Common myeloid progenitor, CD34-positive (primary cell): ENCODE measurements at regions not wholly inside any gene's neighbourhood (a gene's known extent, or its start where the extent isn't known, plus 50 kb on each side); places are given as distances from the start of the nearest gene placed in this dataset.

Source experiments
- CTCF ChIA-PET: fragments of 350-600 bp; sonication (Branson Sonifier 250); formaldehyde crosslinking; loops from one replicate; lab custom pipeline; 2021; ENCODE audit warnings: antibody characterized with exemption; lab: Charles Lee
- POLR2A ChIA-PET: fragments of 350-600 bp; sonication (Branson Sonifier 250); formaldehyde crosslinking; loops from one replicate; lab custom pipeline; 2021; ENCODE audit warnings: antibody characterized with exemption; lab: Charles Lee
- DNase-seq, 3 donors: peaks; one replicate each; pipeline versions ENCODE4 v3.0.0 to v3.0.0-alpha.2; 2013
- H3K27ac ChIP-seq, 2 experiments: 1 replicate in 1 of 2; 2 replicates in 1 of 2; pipeline ENCODE4 v1.7.0; 2013; ENCODE audit warnings: inconsistent platforms in 2 of 2, low read length in 2 of 2, mild to moderate bottlenecking in 2 of 2, low read depth in 1 of 2, moderate library complexity in 1 of 2; ENCODE audit not compliant: severe bottlenecking in 2 of 2, insufficient read depth in 1 of 2, poor library complexity in 1 of 2
- H3K27me3 ChIP-seq, 5 experiments: replicated peaks in 2 of 5; 1 replicate in 3 of 5; 2 replicates in 2 of 5; pipeline versions ENCODE4 v1.6.1 to v1.7.0; 2013; ENCODE audit warnings: low read length in 4 of 5, mild to moderate bottlenecking in 2 of 5, moderate library complexity in 2 of 5, inconsistent platforms in 1 of 5; ENCODE audit not compliant: insufficient read depth in 5 of 5, control insufficient read depth in 4 of 5
- H3K36me3 ChIP-seq, 4 experiments: 1 replicate in 2 of 4; 2 replicates in 2 of 4; pipeline versions ENCODE4 v1.6.1 to v1.7.0; 2013; ENCODE audit warnings: low read length in 3 of 4, control low read depth in 1 of 4, mild to moderate bottlenecking in 1 of 4; ENCODE audit not compliant: control insufficient read depth in 4 of 4, insufficient read depth in 4 of 4
- H3K4me1 ChIP-seq, 4 experiments: 1 replicate in 3 of 4; 2 replicates in 1 of 4; pipeline versions ENCODE4 v1.6.1 to v1.7.1; 2013; ENCODE audit warnings: low read length in 3 of 4, mild to moderate bottlenecking in 3 of 4, control low read depth in 1 of 4, inconsistent platforms in 1 of 4, moderate library complexity in 1 of 4; ENCODE audit not compliant: control insufficient read depth in 4 of 4, insufficient read depth in 4 of 4; ENCODE audit errors: control extremely low read depth in 1 of 4
- H3K4me3 ChIP-seq, 7 experiments: 1 replicate in 4 of 7; 2 replicates in 3 of 7; pipeline versions ENCODE4 v1.5.1 to v1.7.0; 2013; ENCODE audit warnings: mild to moderate bottlenecking in 7 of 7, low read length in 6 of 7, moderate library complexity in 6 of 7, inconsistent platforms in 2 of 7, low read depth in 2 of 7, control low read depth in 1 of 7; ENCODE audit not compliant: insufficient read depth in 4 of 7, control insufficient read depth in 1 of 7; ENCODE audit errors: extremely low read depth in 1 of 7
- H3K9me3 ChIP-seq, 5 experiments: 1 replicate in 4 of 5; 2 replicates in 1 of 5; pipeline versions ENCODE4 v1.6.1 to v1.7.1; 2013; ENCODE audit warnings: low read length in 4 of 5, mild to moderate bottlenecking in 2 of 5, inconsistent platforms in 1 of 5, low read depth in 1 of 5, moderate library complexity in 1 of 5; ENCODE audit not compliant: control insufficient read depth in 4 of 5, insufficient read depth in 2 of 5; ENCODE audit errors: control extremely low read depth in 1 of 5
- WGBS: methylation state at CpG from one replicate; pipeline ENCODE4 v1.1.5; 2013; ENCODE audit not compliant: insufficient coverage; 5-methylcytosine and 5-hydroxymethylcytosine counted together

- no CpG with 5 or more reads among the region's 1 CpG for WGBS
- CTCF ChIA-PET: no interaction called here
- Histone ChIP-seq H3K4me3 (no peak overlapping the region), H3K27ac (no peak overlapping the region), H3K4me1 (no peaks in the 10 kb centered on the region), H3K9me3 (peaks cover 0 to 14% (median 4%) of the 10 kb centered on the region in 5 experiments), H3K27me3 (no peaks in the 10 kb centered on the region), H3K36me3 (no peaks in the 10 kb centered on the region)
- POLR2A ChIA-PET: no interaction called here
- DNase-seq: no peak
Measured at GRCh38 chr10:83254698-83255097, 884.6 kb upstream of the GHITM start.

- no peak overlapping the region for H3K27ac ChIP-seq
- H3K9me3 ChIP-seq: peaks cover 0 to 1% (median 0%) of the 10 kb centered on the region in 5 experiments
- H3K27me3 ChIP-seq: no peaks in the 10 kb centered on the region
- H3K4me1 ChIP-seq: no peaks in the 10 kb centered on the region
- ChIA-PET POLR2A (no interaction called here), CTCF (interaction anchor here (1.2 kb wide), 1 partner anchor 17 kb away, joined by 3 read pairs; no protein-coding TSS in a partner anchor)
- no peak overlapping the region for H3K4me3 ChIP-seq
- no peaks in the 10 kb centered on the region for H3K36me3 ChIP-seq
- no peak for DNase-seq
- WGBS: no CpG with 5 or more reads among the region's 1 CpG
Measured at GRCh38 chr10:83262434-83262833, 876.9 kb upstream of the GHITM start.

GRCh38 chr10:83272666-83273434, 866.5 kb upstream of the GHITM start:
- H3K4me3 ChIP-seq: no peak overlapping the region
- DNase-seq: no peak
- 100% methylated on average over 2 of the region's 3 CpGs for WGBS
- no peaks in the 10 kb centered on the region for H3K9me3 ChIP-seq
- ChIA-PET POLR2A (no interaction called here), CTCF (no interaction called here)
- no peak overlapping the region for H3K27ac ChIP-seq
- no peaks in the 10 kb centered on the region for H3K27me3 ChIP-seq
- no peaks in the 10 kb centered on the region for H3K36me3 ChIP-seq
- H3K4me1 ChIP-seq: no peaks in the 10 kb centered on the region

- DNase-seq: no peak
- Histone ChIP-seq H3K4me3 (no peak overlapping the region), H3K27me3 (no peaks in the 10 kb centered on the region), H3K4me1 (no peaks in the 10 kb centered on the region), H3K27ac (no peak overlapping the region), H3K9me3 (no peaks in the 10 kb centered on the region), H3K36me3 (no peaks in the 10 kb centered on the region)
- WGBS: no CpG with 5 or more reads among the region's 1 CpG
- ChIA-PET POLR2A (no interaction called here), CTCF (no interaction called here)
Measured at GRCh38 chr10:83274088-83274487, 865.2 kb upstream of the GHITM start.

GRCh38 chr10:83276971-83277370, 862.3 kb upstream of the GHITM start:
- WGBS: 100% methylated on average over 1 of the region's 2 CpGs
- CTCF ChIA-PET: no interaction called here

GRCh38 chr10:83283151-83283550, 856.2 kb upstream of the GHITM start:
- POLR2A ChIA-PET: no interaction called here
- no peaks in the 10 kb centered on the region for H3K4me1 ChIP-seq
- DNase-seq: no peak
- H3K27ac ChIP-seq: no peak overlapping the region
- CTCF ChIA-PET: no interaction called here
- no peaks in the 10 kb centered on the region for H3K36me3 ChIP-seq
- H3K9me3 ChIP-seq: no peaks in the 10 kb centered on the region
- H3K4me3 ChIP-seq: no peak overlapping the region
- no peaks in the 10 kb centered on the region for H3K27me3 ChIP-seq

More at GRCh38 chr10:83276971-83277370, 862.3 kb upstream of the GHITM start:
- Histone ChIP-seq H3K9me3 (no peaks in the 10 kb centered on the region), H3K4me1 (no peaks in the 10 kb centered on the region), H3K36me3 (no peaks in the 10 kb centered on the region), H3K27ac (no peak overlapping the region), H3K27me3 (no peaks in the 10 kb centered on the region), H3K4me3 (no peak overlapping the region)
- no peak for DNase-seq
- POLR2A ChIA-PET: no interaction called here

- no peaks in the 10 kb centered on the region for H3K4me1 ChIP-seq
- no peak for DNase-seq
- H3K4me3 ChIP-seq: no peak overlapping the region
- ChIA-PET CTCF (no interaction called here), POLR2A (no interaction called here)
- H3K9me3 ChIP-seq: no peaks in the 10 kb centered on the region
- H3K27me3 ChIP-seq: no peaks in the 10 kb centered on the region
- WGBS: 80% methylated on average over 2 of the region's 2 CpGs
- H3K27ac ChIP-seq: no peak overlapping the region
- no peaks in the 10 kb centered on the region for H3K36me3 ChIP-seq
Measured at GRCh38 chr10:83287374-83287773, 851.9 kb upstream of the GHITM start.
